ENCODE measurements at regions not wholly inside any gene's neighbourhood (a gene's known extent, or its start where the extent isn't known, plus 50 kb on each side); places are given as distances from the start of the nearest gene placed in this dataset.

DNA sequence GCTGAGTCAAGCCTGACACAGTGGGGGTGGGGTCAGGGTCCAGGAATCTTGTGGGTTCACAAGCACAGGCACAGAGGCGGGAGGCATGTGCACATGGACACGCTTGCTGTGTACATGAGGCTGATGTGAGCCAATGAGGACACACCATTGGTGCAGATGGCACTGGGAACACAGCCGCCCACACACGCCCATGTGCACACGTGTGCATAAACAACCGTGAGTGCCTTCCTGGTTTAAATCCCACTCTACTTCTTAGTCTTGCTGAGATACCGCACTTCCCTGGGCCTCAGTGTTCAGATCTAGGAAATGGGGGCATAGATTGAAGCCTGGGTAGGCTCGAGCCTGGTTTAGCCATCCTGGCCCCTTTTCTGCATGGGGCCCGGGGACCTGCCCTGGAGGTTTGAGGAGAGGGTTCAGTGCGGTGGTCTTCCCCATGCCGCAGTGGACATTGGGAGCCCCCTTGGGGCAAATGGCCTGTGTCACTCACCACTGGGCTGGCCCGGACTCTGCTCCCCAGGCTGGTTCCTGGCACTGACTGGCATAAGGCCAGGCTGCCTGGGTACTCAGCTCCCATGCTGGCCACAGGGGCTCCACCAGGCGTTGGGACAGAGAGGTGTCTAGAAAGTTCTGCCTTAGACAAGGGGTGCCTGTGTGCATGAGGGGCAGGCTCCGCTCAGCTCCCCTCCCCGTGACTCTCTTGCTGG is 60.2 kb downstream of the CEBPB start:
- H4K20me1 ChIP-seq (ENCODE audit: insufficient read depth, low read length), result no peaks in the 10 kb centered on the region
- no peak overlapping the region for H2AFZ ChIP-seq (ENCODE audit: low read length)
- no peak overlapping the region for H3K4me3 ChIP-seq (ENCODE audit: low read depth, low read length, poor library complexity, severe bottlenecking)
- no peak overlapping the region for H3K4me2 ChIP-seq (ENCODE audit: low read length)
- H3K4me1 ChIP-seq (ENCODE audit: insufficient read depth, low read length, severe bottlenecking), result no peaks in the 10 kb centered on the region
- no peaks in the 10 kb centered on the region for H3K36me3 ChIP-seq (ENCODE audit: insufficient read depth, low read length)
- no peaks in the 10 kb centered on the region; the same call in 1 of the 2 replicates for H3K27me3 ChIP-seq (ENCODE audit: insufficient read depth, low read length)
- TF ChIP-seq CTCF (IDR thresholded peaks at IDR 0.05; ENCODE audit: low read length), result no peak
- H3K27ac ChIP-seq (ENCODE audit: low read depth, low read length, poor library complexity, severe bottlenecking), result no peak overlapping the region
- H3K79me2 ChIP-seq (ENCODE audit: insufficient read depth, low read length), result no peaks in the 10 kb centered on the region
- no peaks in the 10 kb centered on the region for H3F3A ChIP-seq (ENCODE audit: insufficient read depth, low read length)
- H3K9ac ChIP-seq (ENCODE audit: low read length), result no peak overlapping the region
- no peaks in the 10 kb centered on the region for H3K9me3 ChIP-seq (ENCODE audit: low read length)
- no peaks in the 10 kb centered on the region for H3K9me2 ChIP-seq (ENCODE audit: low read depth, low read length)

- TF ChIP-seq EZH2 (IDR thresholded peaks at IDR 0.05; ENCODE audit: borderline replicate concordance, low read length) (no peak), CTCF (IDR thresholded peaks at IDR 0.05; ENCODE audit: low read length) (no peak)
- Histone ChIP-seq H3K4me1 (ENCODE audit: insufficient read depth, low read length, severe bottlenecking) (no peaks in the 10 kb centered on the region), H3K4me2 (ENCODE audit: low read length) (no peak overlapping the region), H3K4me3 (ENCODE audit: low read depth, low read length, poor library complexity, severe bottlenecking) (no peak overlapping the region), H3K79me2 (ENCODE audit: insufficient read depth, low read length) (no peaks in the 10 kb centered on the region), H3K27ac (ENCODE audit: low read depth, low read length, poor library complexity, severe bottlenecking) (no peak overlapping the region), H4K20me1 (ENCODE audit: insufficient read depth, low read length) (no peaks in the 10 kb centered on the region), H3F3A (ENCODE audit: insufficient read depth, low read length) (no peaks in the 10 kb centered on the region), H3K36me3 (ENCODE audit: insufficient read depth, low read length) (no peaks in the 10 kb centered on the region), H2AFZ (ENCODE audit: low read length) (no peak overlapping the region), H3K27me3 (ENCODE audit: insufficient read depth, low read length) (no peaks in the 10 kb centered on the region; the same call in 1 of the 2 replicates), H3K9me3 (ENCODE audit: low read length) (no peaks in the 10 kb centered on the region), H3K9ac (ENCODE audit: low read length) (no peak overlapping the region), H3K9me2 (ENCODE audit: low read depth, low read length) (no peaks in the 10 kb centered on the region)
Observed at GRCh38 chr20:50251383-50251748, 60.7 kb downstream of the CEBPB start.

GRCh38 chr20:50251992-50252511 is 61.4 kb downstream of the CEBPB start:
- no peaks in the 10 kb centered on the region for H3F3A ChIP-seq (ENCODE audit: insufficient read depth, low read length)
- no peaks in the 10 kb centered on the region for H3K36me3 ChIP-seq (ENCODE audit: insufficient read depth, low read length)
- H3K4me2 ChIP-seq (ENCODE audit: low read length), result no peak overlapping the region
- H4K20me1 ChIP-seq (ENCODE audit: insufficient read depth, low read length), result no peaks in the 10 kb centered on the region
- H3K27ac ChIP-seq (ENCODE audit: low read depth, low read length, poor library complexity, severe bottlenecking), result no peak overlapping the region
- no peak overlapping the region for H3K9ac ChIP-seq (ENCODE audit: low read length)
- H3K79me2 ChIP-seq (ENCODE audit: insufficient read depth, low read length), result no peaks in the 10 kb centered on the region
- no peaks in the 10 kb centered on the region; the same call in 1 of the 2 replicates for H3K27me3 ChIP-seq (ENCODE audit: insufficient read depth, low read length)
- no peaks in the 10 kb centered on the region for H3K4me1 ChIP-seq (ENCODE audit: insufficient read depth, low read length, severe bottlenecking)
- no peak overlapping the region for H2AFZ ChIP-seq (ENCODE audit: low read length)
- no peaks in the 10 kb centered on the region for H3K9me3 ChIP-seq (ENCODE audit: low read length)
- TF ChIP-seq CTCF (IDR thresholded peaks at IDR 0.05; ENCODE audit: low read length) (no peak), EZH2 (IDR thresholded peaks at IDR 0.05; ENCODE audit: borderline replicate concordance, low read length) (no peak)
- no peak overlapping the region for H3K4me3 ChIP-seq (ENCODE audit: low read depth, low read length, poor library complexity, severe bottlenecking)
- H3K9me2 ChIP-seq (ENCODE audit: low read depth, low read length), result no peaks in the 10 kb centered on the region
